Umbilical cord (tissue), 1 donor: ENCODE measurements at regions not wholly inside any gene's neighbourhood (a gene's known extent, or its start where the extent isn't known, plus 50 kb on each side); places are given as distances from the start of the nearest gene placed in this dataset.

Experiments
- DNase-seq: peaks from one replicate; pipeline ENCODE4 v3.0.0-alpha.2; 2015; ENCODE audit warnings: low spot score

GRCh38 chr2:138866797-138867196 is 86.6 kb upstream of the NXPH2 start:
- no peak for DNase-seq

GRCh38 chr2:138853761-138854160 is 73.6 kb upstream of the NXPH2 start:
- no peak for DNase-seq

GRCh38 chr2:138853296-138853695 is 73.1 kb upstream of the NXPH2 start:
- no peak for DNase-seq

- DNase-seq, result peak; percentile 24
Observed at GRCh38 chr2:138846216-138846821, 66.1 kb upstream of the NXPH2 start.

GRCh38 chr2:138842341-138842740 is 62.2 kb upstream of the NXPH2 start:
- DNase-seq, result no peak

GRCh38 chr2:138841459-138841858 is 61.3 kb upstream of the NXPH2 start:
- DNase-seq, result no peak

GRCh38 chr2:138838851-138839620 is 58.8 kb upstream of the NXPH2 start:
- no peak for DNase-seq

GRCh38 chr2:138831691-138832090 is 51.5 kb upstream of the NXPH2 start:
- no peak for DNase-seq

GRCh38 chr2:138831154-138831553 is 51.0 kb upstream of the NXPH2 start:
- DNase-seq, result no peak

- DNase-seq, result no peak
Observed at GRCh38 chr2:138830547-138830946, 50.4 kb upstream of the NXPH2 start.
